ENCODE measurements at regions not wholly inside any gene's neighbourhood (a gene's known extent, or its start where the extent isn't known, plus 50 kb on each side); places are given as distances from the start of the nearest gene placed in this dataset.

GRCh38 chr6:126475449-126475848 is 135.5 kb downstream of the CENPW start:
- TF ChIP-seq CTCF (IDR thresholded peaks at IDR 0.05) (no peak), ZFX (IDR thresholded peaks at IDR 0.05; ENCODE audit: borderline replicate concordance) (no peak)
